HEK293T (cell line): ENCODE measurements at regions not wholly inside any gene's neighbourhood (a gene's known extent, or its start where the extent isn't known, plus 50 kb on each side); places are given as distances from the start of the nearest gene placed in this dataset.
"Not testable (repeated sequence)": the region's sequence is repeated elsewhere in the genome, so short reads cannot be mapped to it uniquely, and the experiment has no call there.

Experiments
- CTCF ChIA-PET: fragments of 350-600 bp; formaldehyde crosslinking; extraction: SDS; loops from one replicate; lab custom pipeline; 2021; ENCODE audit warnings: antibody characterized with exemption, inconsistent platforms; lab: Yijun Ruan, JAX
- POLR2A ChIA-PET: fragments of 350-600 bp; formaldehyde crosslinking; extraction: SDS; loops from one replicate; lab custom pipeline; 2020; ENCODE audit warnings: antibody characterized with exemption, inconsistent platforms; lab: Yijun Ruan, JAX
- DNase-seq: peaks from one replicate; pipeline ENCODE4 v3.0.0; 2012; ENCODE audit warnings: mixed read lengths; ENCODE audit errors: extremely low spot score
- ARNT ChIP-seq: fragments of 450-650 bp; IDR thresholded peaks from 2 replicates; pipeline ENCODE4 v1.6.1; 2017; ENCODE audit warnings: mild to moderate bottlenecking
- BHLHE40 ChIP-seq: fragments of 450-650 bp; IDR thresholded peaks from 2 replicates; pipeline ENCODE4 v1.6.1; 2016; ENCODE audit warnings: mild to moderate bottlenecking, moderate library complexity, borderline replicate concordance
- CTBP1 ChIP-seq: fragments of 450-650 bp; IDR thresholded peaks from 2 replicates; pipeline ENCODE4 v1.6.1; 2016; ENCODE audit warnings: borderline replicate concordance
- ELF4 ChIP-seq: fragments of 450-650 bp; IDR thresholded peaks from 2 replicates; pipeline ENCODE4 v1.6.1; 2017; ENCODE audit warnings: antibody characterized with exemption
- FOXA1 ChIP-seq: fragments of 450-650 bp; IDR thresholded peaks from 2 replicates; pipeline ENCODE4 v1.6.1; 2016; ENCODE audit warnings: mild to moderate bottlenecking
- FOXK2 ChIP-seq: fragments of 450-650 bp; IDR thresholded peaks from 2 replicates; pipeline ENCODE4 v1.6.1; 2016; ENCODE audit warnings: mild to moderate bottlenecking
- FOXM1 ChIP-seq: fragments of 450-650 bp; IDR thresholded peaks from 2 replicates; pipeline ENCODE4 v1.6.1; 2017; ENCODE audit warnings: mild to moderate bottlenecking, borderline replicate concordance
- HDGF ChIP-seq: fragments of 450-650 bp; IDR thresholded peaks from 2 replicates; pipeline ENCODE4 v1.6.1; 2017; ENCODE audit warnings: antibody characterized with exemption, borderline replicate concordance
- L3MBTL2 ChIP-seq: fragments of 450-650 bp; conservative IDR thresholded peaks from 2 replicates; pipeline ENCODE4 v1.6.1; 2016; ENCODE audit warnings: mild to moderate bottlenecking
- LEF1 ChIP-seq: fragments of 450-650 bp; IDR thresholded peaks from 2 replicates; pipeline ENCODE4 v1.6.1; 2017; ENCODE audit warnings: mild to moderate bottlenecking, borderline replicate concordance
- NFRKB ChIP-seq: fragments of 450-650 bp; IDR thresholded peaks from 2 replicates; pipeline ENCODE4 v1.6.1; 2016; ENCODE audit warnings: mild to moderate bottlenecking, moderate library complexity
- SP1 ChIP-seq: fragments of 450-650 bp; IDR thresholded peaks from 2 replicates; pipeline ENCODE4 v1.6.1; 2017
- SUZ12 ChIP-seq: fragments of 450-650 bp; IDR thresholded peaks from 2 replicates; pipeline ENCODE4 v1.6.1; 2016; ENCODE audit warnings: mild to moderate bottlenecking
- TARDBP ChIP-seq: fragments of 450-650 bp; IDR thresholded peaks from 2 replicates; pipeline ENCODE4 v1.6.1; 2016
- ZNF384 ChIP-seq: fragments of 450-650 bp; IDR thresholded peaks from 2 replicates; pipeline ENCODE4 v1.6.1; 2016
- TF ChIP-seq, protein P1 (sequence below): fragments of 450-650 bp; IDR thresholded peaks from 2 replicates; pipeline ENCODE4 v1.6.1; 2016

DNA sequence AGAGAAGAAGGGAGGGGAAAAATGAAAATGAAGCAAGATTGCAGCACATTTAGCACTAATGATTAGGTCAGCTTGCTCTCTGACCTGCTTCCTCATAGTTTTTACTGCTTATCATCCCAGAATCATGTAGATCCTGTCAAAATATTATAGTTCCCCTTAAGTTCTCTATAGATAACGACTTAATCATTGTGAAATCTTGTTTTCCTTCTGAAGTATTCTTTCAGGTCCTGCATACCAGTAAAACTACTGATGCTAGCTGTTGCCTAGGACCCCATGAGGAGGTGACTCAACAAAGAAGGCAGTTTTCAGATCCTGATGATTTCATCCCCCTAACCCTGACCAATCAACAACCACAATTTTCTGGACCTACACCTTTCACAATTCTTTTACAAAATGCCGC, 1131.7 kb downstream of the SLITRK5 start:
- no peak for DNase-seq
- ChIA-PET POLR2A (no interaction called here), CTCF (no interaction called here)
- no peak for TF ChIP-seq NFRKB
- TF ChIP-seq SP1: no peak
- no peak for TF ChIP-seq HDGF

DNA sequence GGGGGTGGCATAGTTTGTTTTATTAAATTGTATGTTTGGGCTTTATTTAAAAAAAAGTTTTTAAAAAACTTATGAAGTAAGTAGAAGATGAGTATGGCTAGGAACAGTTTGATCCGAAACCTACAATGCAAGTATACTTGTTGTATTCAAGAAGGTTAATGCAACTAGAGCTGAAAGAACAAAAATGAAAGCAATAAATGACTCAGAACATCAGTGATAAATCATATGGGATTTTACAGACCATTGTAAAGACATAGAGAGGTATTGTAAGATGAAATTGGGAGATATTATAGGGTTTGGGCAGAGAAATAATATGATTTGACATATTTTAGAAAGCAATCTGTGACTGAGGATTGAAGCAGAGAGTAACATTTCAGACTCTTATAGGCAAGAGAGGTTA, 1135.3 kb downstream of the SLITRK5 start:
- no peak for DNase-seq
- ChIA-PET CTCF (no interaction called here), POLR2A (no interaction called here)
- TF ChIP-seq CTBP1 (no peak), ZNF384 (no peak), FOXM1 (no peak), FOXA1 (no peak), SUZ12 (no peak), L3MBTL2 (no peak), LEF1 (no peak), FOXK2 (no peak), SP1 (no peak), HDGF (no peak), NFRKB (no peak), TARDBP (no peak), ELF4 (no peak), BHLHE40 (no peak), ARNT (no peak)
- TF ChIP-seq, protein P1, sequence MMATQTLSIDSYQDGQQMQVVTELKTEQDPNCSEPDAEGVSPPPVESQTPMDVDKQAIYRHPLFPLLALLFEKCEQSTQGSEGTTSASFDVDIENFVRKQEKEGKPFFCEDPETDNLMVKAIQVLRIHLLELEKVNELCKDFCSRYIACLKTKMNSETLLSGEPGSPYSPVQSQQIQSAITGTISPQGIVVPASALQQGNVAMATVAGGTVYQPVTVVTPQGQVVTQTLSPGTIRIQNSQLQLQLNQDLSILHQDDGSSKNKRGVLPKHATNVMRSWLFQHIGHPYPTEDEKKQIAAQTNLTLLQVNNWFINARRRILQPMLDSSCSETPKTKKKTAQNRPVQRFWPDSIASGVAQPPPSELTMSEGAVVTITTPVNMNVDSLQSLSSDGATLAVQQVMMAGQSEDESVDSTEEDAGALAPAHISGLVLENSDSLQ: no peak

DNA sequence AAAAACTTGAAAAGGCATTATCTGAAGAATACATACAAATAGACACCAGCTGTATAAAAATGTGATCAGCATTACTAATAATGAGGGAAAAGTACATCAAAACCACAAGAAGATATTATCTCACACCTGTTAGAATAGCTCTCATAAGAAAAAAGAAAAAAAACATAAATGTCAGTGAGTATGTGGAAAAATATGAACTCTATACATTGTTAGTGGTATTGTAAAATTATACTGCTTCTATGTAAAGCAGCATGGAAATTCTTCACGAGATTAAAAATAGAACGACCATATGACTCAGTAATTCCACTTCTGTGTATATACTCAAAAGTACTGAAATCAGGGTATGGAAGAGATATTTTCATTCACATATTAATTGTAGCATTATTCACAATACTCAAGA, 1146.4 kb downstream of the SLITRK5 start:
- TF ChIP-seq LEF1 (no peak), HDGF (no peak), FOXK2 (no peak), CTBP1 (no peak), ZNF384 (no peak), BHLHE40 (no peak)
- no peak for DNase-seq
- ChIA-PET POLR2A (no interaction called here), CTCF (no interaction called here)

DNA sequence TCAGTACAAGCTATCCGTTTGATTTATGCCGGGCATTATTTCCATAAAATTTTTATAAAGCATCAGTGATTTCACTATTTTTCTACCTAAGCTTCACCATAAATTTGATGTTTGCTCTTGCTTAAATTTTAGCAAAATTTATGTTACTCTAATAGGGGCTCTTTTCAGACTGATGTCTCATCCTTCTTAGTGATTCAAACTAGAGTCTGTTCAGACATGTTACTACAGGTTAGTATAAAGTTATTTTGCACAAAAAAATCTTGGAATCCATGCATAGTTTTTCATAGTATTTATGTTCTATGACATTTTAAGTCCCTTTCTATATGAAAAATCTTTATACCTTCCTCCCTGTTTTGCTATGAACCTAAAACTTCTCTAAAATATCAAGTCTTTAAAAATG, 1151.9 kb downstream of the SLITRK5 start:
- TF ChIP-seq SUZ12: no peak
- CTCF ChIA-PET: no interaction called here
- DNase-seq: no peak
- POLR2A ChIA-PET: no interaction called here

DNA sequence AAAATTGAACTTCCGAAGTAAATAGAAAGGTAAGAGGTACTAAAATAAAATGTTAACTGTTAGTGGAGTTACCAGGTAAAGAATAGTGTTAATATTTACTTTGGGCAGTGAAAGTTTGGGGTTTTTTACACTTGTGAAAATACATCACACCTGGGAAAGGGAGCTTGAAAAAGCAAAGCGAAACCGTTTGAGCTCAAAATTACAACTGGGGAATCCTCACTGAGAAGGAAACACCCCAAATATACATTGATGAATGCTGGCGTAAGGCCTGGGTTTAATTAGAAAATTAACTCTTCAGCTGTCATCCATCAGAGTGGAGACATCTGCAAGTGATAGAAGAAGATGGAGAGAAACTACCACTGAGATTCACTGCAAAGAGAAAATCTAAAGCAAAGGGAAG, 1153.0 kb downstream of the SLITRK5 start:
- TF ChIP-seq L3MBTL2 (no peak), TARDBP (no peak), FOXA1 (no peak), ARNT (no peak), SP1 (no peak), HDGF (no peak), NFRKB (no peak)
- TF ChIP-seq, protein P1: no peak
- CTCF ChIA-PET: interaction anchor here (0.6 to 0.7 kb wide), 2 partner anchors 367 to 570 kb away, joined by 3 read pairs; no protein-coding TSS in a partner anchor
- POLR2A ChIA-PET: no interaction called here
- DNase-seq: no peak

DNA sequence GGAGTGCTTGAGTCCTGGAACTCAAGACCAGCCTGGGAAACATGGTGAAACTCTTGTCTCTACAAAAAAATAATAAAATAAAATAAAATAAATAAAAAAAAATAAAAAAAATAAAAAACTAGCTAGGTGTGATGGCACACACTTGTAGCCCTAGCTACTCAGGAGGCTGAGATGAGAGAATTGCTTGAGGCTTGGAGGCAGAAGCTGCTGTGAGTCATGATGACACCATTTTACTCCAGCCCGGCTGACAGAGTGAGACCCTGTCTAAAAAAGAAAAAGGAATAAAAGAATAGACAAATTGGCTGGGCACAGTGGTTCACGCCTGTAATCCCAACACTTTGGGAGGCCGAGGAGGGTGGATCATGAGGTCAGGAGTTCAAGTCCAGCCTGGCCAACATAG, 1168.9 kb downstream of the SLITRK5 start:
- TF ChIP-seq ARNT (no peak), LEF1 (no peak), FOXA1 (no peak), L3MBTL2 (no peak), FOXK2 (no peak), SUZ12 (no peak), HDGF (no peak), CTBP1 (no peak), TARDBP (no peak), BHLHE40 (no peak), ELF4 (no peak), ZNF384 (no peak), FOXM1 (no peak), SP1 (no peak)
- TF ChIP-seq, protein P1: no peak
- no peak for DNase-seq
- POLR2A ChIA-PET: no interaction called here
- CTCF ChIA-PET: no interaction called here

DNA sequence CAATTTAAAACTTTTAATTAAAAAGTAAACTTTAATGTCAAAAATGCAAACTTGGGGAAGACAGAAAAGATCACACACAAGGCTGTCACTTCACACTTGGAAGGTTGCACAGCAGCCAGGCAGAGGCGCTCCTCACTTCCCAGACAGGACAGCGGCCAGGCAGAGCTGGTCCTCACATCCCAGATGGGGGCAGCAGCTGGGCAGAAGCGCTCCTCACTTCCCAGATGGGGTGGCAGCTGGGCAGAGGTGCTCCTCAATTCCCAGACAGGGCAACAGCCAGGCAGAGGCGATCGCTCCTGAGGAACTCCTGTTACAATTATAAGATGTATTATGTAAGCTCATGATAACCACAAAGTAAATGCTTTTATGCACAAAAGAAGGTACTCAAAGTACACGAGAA, 1181.1 kb downstream of the SLITRK5 start:
- DNase-seq, POLR2A ChIA-PET, CTCF ChIA-PET: not testable (repeated sequence)

DNA sequence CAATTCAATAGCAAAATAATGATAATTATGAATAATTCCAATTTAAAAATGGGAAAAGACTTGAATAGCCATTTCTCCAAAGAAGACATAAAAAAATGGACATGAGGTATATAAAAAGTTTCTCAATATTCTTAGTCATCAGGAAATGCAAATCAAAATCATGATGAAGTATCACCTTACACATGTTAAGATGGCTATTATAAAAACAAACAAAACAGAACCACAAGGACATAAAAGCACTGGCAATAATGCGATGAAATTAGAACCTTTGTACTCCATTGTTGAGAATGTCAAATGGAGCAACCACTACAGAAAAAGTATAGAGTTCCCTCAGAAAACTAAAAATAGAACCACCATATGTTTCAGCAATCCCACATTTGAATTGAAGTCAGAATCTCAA, 1186.1 kb downstream of the SLITRK5 start:
- DNase-seq: no peak

More for the DNA sequence above, 1186.1 kb downstream of the SLITRK5 start:
- CTCF ChIA-PET: no interaction called here
- POLR2A ChIA-PET: no interaction called here
- TF ChIP-seq FOXA1: no peak
- TF ChIP-seq HDGF: no peak
- TF ChIP-seq NFRKB: no peak
- no peak for TF ChIP-seq LEF1
- TF ChIP-seq CTBP1: no peak
- no peak for TF ChIP-seq SUZ12
- no peak for TF ChIP-seq SP1
- TF ChIP-seq, protein P1: no peak
- TF ChIP-seq FOXM1: no peak
- no peak for TF ChIP-seq BHLHE40
- no peak for TF ChIP-seq ELF4
